ENCODE measurements at regions not wholly inside any gene's neighbourhood (a gene's known extent, or its start where the extent isn't known, plus 50 kb on each side); places are given as distances from the start of the nearest gene placed in this dataset.

- ATAC-seq (no peak), DNase-seq (ENCODE audit: low read depth, low spot score) (no peak)
- TF ChIP-seq CTCF (IDR thresholded peaks at IDR 0.05) (no peak), REST (IDR thresholded peaks at IDR 0.05; ENCODE audit: insufficient read depth in 1 of 2, low read depth in 2 of 2, low read length in 1 of 2) (no peak), TCF7L2 (IDR thresholded peaks at IDR 0.05; ENCODE audit: low read depth, low read length) (no peak), POLR2AphosphoS5 (IDR thresholded peaks at IDR 0.05; ENCODE audit: low read depth, low read length) (no peak), SIN3A (IDR thresholded peaks at IDR 0.05; ENCODE audit: borderline replicate concordance, insufficient read depth, low read depth, low read length) (no peak)
- H3K27me3 ChIP-seq (ENCODE audit: control insufficient read depth, insufficient read depth, low read length) = no peaks in the 10 kb centered on the region
- intact Hi-C loops (cut with micrococcal nuclease; ENCODE audit: unreplicated experiment) (no loop called here), in situ Hi-C loops (cut with HindIII; ENCODE audit: low pct_unique_long_range_greater_than_20kb, low sequenced_read_pairs) (no loop called here)
- H3K36me3 ChIP-seq (ENCODE audit: control insufficient read depth, insufficient read depth, low read length) = no peaks in the 10 kb centered on the region; the same call in 1 of the 2 replicates
- ChIA-PET CTCF (no interaction called here), POLR2A (no interaction called here)
- no peaks in the 10 kb centered on the region for H3K9me3 ChIP-seq (ENCODE audit: control insufficient read depth, insufficient read depth, low read depth, low read length)
- H3K4me1 ChIP-seq (ENCODE audit: control insufficient read depth, insufficient read depth, low read length) = no peaks in the 10 kb centered on the region
- no TSS peak for BruUV-seq (replicated peaks)
- no peak overlapping the region for H3K4me3 ChIP-seq (ENCODE audit: low read depth in 2 of 2, low read length in 2 of 2)
- H3K27ac ChIP-seq (ENCODE audit: low read length) = no peak overlapping the region
These were observed 232.0 kb upstream of the CEP162 start for GRCh38 chr6:84459401-84459800.

- Histone ChIP-seq H3K4me1 (ENCODE audit: control insufficient read depth, insufficient read depth, low read length) (no peaks in the 10 kb centered on the region), H3K27ac (ENCODE audit: low read length) (no peak overlapping the region), H3K9me3 (ENCODE audit: control insufficient read depth, insufficient read depth, low read depth, low read length) (no peaks in the 10 kb centered on the region), H3K4me3 (ENCODE audit: low read depth in 2 of 2, low read length in 2 of 2) (no peak overlapping the region), H3K27me3 (ENCODE audit: control insufficient read depth, insufficient read depth, low read length) (no peaks in the 10 kb centered on the region), H3K36me3 (ENCODE audit: control insufficient read depth, insufficient read depth, low read length) (no peaks in the 10 kb centered on the region; the same call in 1 of the 2 replicates)
- ChIA-PET CTCF (no interaction called here), POLR2A (no interaction called here)
- TF ChIP-seq CTCF (IDR thresholded peaks at IDR 0.05) (no peak), TCF7L2 (IDR thresholded peaks at IDR 0.05; ENCODE audit: low read depth, low read length) (no peak), POLR2AphosphoS5 (IDR thresholded peaks at IDR 0.05; ENCODE audit: low read depth, low read length) (no peak), REST (IDR thresholded peaks at IDR 0.05; ENCODE audit: insufficient read depth in 1 of 2, low read depth in 2 of 2, low read length in 1 of 2) (no peak), SIN3A (IDR thresholded peaks at IDR 0.05; ENCODE audit: borderline replicate concordance, insufficient read depth, low read depth, low read length) (no peak)
- in situ Hi-C loops (cut with HindIII; ENCODE audit: low pct_unique_long_range_greater_than_20kb, low sequenced_read_pairs) = no loop called here
- no TSS peak for BruUV-seq (replicated peaks)
- ATAC-seq (no peak), DNase-seq (ENCODE audit: low read depth, low spot score) (no peak)
- intact Hi-C loops (cut with micrococcal nuclease; ENCODE audit: unreplicated experiment) = no loop called here
These were observed 230.8 kb upstream of the CEP162 start for GRCh38 chr6:84458271-84458670.
